ENCODE measurements at regions not wholly inside any gene's neighbourhood (a gene's known extent, or its start where the extent isn't known, plus 50 kb on each side); places are given as distances from the start of the nearest gene placed in this dataset.

DNA sequence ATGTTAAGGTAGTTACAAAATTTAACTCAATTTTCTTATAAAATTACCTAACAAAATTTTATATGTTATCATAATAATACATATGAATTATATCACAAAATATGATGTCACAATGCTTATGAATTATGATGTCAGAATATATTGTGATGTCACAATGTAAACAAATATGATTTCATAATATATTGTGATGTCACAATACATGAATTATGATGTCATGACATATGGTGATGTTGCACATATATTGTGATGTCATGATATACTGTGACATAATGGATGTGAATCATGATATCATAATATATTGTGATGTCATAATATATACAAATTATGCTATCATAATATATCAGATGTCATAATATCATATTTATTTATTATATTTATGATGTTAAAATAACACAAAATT is 1879.9 kb downstream of the TP53TG3F start:
- TF ChIP-seq EZH2 (IDR thresholded peaks at IDR 0.05; ENCODE audit: insufficient read depth, poor library complexity, severe bottlenecking), result no peak
- TF ChIP-seq EZH2phosphoT487 (IDR thresholded peaks at IDR 0.05; ENCODE audit: insufficient read depth, low read depth), result no peak

All from GM23248 (cell line).